ENCODE measurements at regions not wholly inside any gene's neighbourhood (a gene's known extent, or its start where the extent isn't known, plus 50 kb on each side); places are given as distances from the start of the nearest gene placed in this dataset.

DNA sequence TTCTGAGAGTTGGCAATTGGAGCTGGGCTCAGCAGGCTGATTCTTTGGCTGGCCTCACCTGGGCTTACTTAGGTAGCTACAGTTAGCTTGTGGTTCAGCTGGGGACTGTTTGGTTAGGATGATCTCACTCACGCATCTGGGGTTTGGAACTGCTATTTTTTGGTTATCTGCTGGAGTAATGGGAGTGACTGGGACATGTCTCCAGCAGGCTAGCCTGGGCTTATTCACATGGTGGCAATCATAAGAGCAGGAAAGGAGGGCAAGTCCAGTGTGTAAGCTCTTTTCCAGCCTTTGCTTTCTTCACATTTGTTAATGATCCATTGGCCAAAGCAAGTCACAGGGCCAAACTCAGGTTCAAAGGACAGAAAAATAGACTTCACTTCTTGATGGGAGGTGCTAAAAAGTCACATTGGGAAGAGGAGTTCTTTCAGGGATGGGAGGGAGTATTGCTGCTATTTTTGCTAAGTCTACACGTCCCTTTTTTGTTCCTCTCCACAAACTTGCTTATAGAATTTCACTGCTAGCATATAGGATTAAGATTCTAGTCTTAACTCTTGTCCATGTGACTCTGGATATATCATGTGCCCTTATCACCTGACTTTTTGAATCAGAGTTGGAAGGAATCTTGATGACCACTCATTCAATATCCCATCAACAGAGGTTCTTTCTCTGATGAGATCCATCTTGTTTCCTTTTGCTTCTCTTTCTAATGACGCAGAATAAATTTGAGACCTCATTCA, 174.0 kb downstream of the ZFP36L2 start:
- Mint-ChIP-seq H3K4me1 (peaks cover 65% of the 10 kb centered on the region), H3K27ac (no peak overlapping the region), H3K4me3 (no peak overlapping the region), H3K9me3 (no peaks in the 10 kb centered on the region), H3K27me3 (ENCODE audit: low read depth, poor library complexity) (peaks cover 10% of the 10 kb centered on the region), H3K36me3 (ENCODE audit: low read depth) (no peaks in the 10 kb centered on the region)
- TF ChIP-seq, protein P1, sequence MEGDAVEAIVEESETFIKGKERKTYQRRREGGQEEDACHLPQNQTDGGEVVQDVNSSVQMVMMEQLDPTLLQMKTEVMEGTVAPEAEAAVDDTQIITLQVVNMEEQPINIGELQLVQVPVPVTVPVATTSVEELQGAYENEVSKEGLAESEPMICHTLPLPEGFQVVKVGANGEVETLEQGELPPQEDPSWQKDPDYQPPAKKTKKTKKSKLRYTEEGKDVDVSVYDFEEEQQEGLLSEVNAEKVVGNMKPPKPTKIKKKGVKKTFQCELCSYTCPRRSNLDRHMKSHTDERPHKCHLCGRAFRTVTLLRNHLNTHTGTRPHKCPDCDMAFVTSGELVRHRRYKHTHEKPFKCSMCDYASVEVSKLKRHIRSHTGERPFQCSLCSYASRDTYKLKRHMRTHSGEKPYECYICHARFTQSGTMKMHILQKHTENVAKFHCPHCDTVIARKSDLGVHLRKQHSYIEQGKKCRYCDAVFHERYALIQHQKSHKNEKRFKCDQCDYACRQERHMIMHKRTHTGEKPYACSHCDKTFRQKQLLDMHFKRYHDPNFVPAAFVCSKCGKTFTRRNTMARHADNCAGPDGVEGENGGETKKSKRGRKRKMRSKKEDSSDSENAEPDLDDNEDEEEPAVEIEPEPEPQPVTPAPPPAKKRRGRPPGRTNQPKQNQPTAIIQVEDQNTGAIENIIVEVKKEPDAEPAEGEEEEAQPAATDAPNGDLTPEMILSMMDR (IDR thresholded peaks at IDR 0.05) = no peak
- no peak for DNase-seq

DNA sequence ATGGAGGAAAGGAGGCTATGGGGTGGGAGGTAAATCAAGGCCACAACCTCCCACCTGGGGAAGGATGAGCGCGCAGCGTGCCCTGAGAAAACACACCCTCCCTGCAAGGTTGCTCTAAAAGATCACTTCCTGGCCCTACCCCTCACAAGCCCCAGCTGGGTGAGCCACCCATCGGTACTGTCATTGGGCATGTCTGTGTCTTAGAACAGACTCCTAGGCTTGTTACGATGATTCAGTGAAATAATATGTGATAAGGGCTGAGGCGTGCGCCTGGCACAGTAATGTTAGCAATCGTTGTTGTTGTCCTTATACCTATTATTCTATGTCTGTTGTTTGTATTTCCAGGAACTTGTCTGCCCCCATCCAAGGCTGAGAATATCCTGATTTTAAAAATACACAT, 175.1 kb downstream of the ZFP36L2 start:
- H3K9me3 Mint-ChIP-seq = no peaks in the 10 kb centered on the region
- H3K36me3 Mint-ChIP-seq (ENCODE audit: low read depth) = no peaks in the 10 kb centered on the region
- H3K27ac Mint-ChIP-seq = peak overlapping the region; percentile 56
- peaks cover 10% of the 10 kb centered on the region for H3K27me3 Mint-ChIP-seq (ENCODE audit: low read depth, poor library complexity)
- peaks cover 74% of the 10 kb centered on the region for H3K4me1 Mint-ChIP-seq
- TF ChIP-seq, protein P1 (IDR thresholded peaks at IDR 0.05) = no peak
- no peak for DNase-seq
- no peak overlapping the region for H3K4me3 Mint-ChIP-seq

DNA sequence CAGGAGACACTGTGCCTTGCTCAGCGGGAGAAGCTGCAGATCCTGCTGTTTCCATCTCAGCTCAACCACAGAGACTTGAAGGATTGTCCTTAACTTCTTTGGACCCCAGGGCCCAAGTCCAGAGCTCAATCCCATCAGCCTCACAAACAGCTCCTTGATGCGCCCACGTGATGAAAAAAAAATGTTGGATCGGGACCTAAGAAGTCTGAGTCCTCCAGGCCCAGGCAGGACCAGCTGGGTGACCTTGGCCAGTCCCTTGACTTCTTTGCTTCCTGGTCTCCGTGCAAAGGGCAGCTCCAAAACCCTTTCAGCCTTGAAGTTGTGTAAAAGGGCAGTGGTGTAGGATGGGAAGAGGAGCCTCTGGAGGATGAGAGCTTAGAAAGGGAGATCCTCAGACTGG, 175.5 kb downstream of the ZFP36L2 start:
- Mint-ChIP-seq H3K4me3 (no peak overlapping the region), H3K27me3 (ENCODE audit: low read depth, poor library complexity) (peaks cover 10% of the 10 kb centered on the region), H3K27ac (peak overlapping the region; percentile 56), H3K9me3 (no peaks in the 10 kb centered on the region), H3K4me1 (peaks cover 79% of the 10 kb centered on the region), H3K36me3 (ENCODE audit: low read depth) (no peaks in the 10 kb centered on the region)
- TF ChIP-seq, protein P1 (IDR thresholded peaks at IDR 0.05) = no peak
- no peak for DNase-seq

DNA sequence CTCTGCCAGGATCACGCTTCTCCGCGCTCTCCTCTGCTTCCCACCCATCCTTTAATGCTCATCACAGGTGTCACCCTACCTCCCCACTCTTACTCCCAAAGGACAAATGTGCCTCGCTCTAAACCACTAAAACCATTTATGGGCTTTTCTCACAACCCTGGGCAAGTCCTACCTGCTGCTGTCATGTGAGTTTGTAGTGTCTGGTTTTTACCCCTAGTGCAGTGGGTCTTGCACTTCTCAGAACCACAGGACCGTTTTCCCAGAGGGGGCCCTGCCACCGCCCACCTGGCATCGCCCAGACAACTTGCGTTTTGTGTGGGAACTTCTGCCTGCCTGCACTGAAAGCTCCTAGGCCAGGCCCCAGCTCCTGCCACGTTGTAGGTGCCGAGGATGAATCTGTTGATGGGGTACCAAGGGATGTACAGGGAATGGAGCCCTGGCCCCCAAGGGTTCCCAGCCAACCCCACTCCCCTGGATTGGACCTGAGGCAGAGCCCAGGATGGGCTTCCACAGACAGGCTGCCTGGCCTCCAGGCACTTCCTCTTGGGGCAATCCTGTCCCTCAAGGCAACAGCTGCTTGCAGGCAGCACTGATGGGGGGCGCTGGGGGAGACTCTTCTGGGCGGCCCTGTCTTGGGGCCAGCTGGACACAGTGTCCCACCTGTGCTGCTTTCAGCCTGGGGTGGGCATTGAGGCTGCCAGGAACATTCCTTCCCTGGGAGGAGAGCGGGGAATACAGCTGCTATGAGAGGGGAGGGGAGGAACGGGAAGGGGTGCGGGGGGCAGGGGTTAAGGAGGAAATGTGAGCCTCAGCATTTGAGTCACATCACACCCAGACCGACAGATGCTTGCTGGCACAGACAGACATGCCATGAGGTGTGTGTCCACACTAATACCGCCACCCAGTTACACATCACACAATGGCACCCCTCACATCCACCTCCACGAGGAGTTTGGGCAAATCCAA, 176.3 kb downstream of the ZFP36L2 start:
- peaks cover 77% of the 10 kb centered on the region for H3K4me1 Mint-ChIP-seq
- no peaks in the 10 kb centered on the region for H3K36me3 Mint-ChIP-seq (ENCODE audit: low read depth)
- no peak overlapping the region for H3K27ac Mint-ChIP-seq
- DNase-seq = no peak
- no peak overlapping the region for H3K4me3 Mint-ChIP-seq
- H3K27me3 Mint-ChIP-seq (ENCODE audit: low read depth, poor library complexity) = peaks cover 10% of the 10 kb centered on the region
- H3K9me3 Mint-ChIP-seq = no peaks in the 10 kb centered on the region
- TF ChIP-seq, protein P1 (IDR thresholded peaks at IDR 0.05) = no peak

DNA sequence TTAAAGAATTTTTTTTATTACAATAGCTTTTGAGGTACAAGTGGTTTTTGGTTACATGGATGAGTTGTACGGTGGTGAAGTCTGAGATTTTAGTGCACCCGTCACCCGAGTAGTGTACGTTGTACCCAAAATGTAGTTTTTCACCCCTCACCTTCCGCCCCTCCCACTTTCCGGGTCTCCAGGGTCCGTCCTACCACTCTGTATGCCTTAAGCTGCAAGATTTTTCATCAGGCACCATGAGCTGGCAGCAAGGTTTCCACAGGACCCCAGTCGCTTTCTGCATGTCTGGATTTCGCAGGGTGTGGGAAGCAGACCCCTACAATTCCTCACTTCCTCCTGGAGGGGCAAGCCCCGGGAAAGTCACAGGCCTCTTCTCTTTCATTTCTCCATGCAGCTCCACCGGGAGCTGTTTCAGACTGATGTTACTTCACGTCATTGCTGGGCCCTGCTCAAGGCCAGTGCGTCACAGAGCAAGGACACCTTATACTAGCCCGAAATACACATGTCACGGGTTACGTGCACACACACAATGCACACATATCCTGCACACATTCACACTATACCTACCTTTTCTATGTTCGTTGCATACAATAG, 179.1 kb downstream of the ZFP36L2 start:
- Mint-ChIP-seq H3K27me3 (ENCODE audit: low read depth, poor library complexity) (peaks cover 10% of the 10 kb centered on the region), H3K4me3 (peak overlapping the region; percentile 45), H3K27ac (peak overlapping the region; percentile 97)

More for the DNA sequence above, 179.1 kb downstream of the ZFP36L2 start:
- no peak for DNase-seq
- Mint-ChIP-seq H3K36me3 (ENCODE audit: low read depth) (no peaks in the 10 kb centered on the region), H3K4me1 (peaks cover 87% of the 10 kb centered on the region), H3K9me3 (no peaks in the 10 kb centered on the region)
- TF ChIP-seq, protein P1 (IDR thresholded peaks at IDR 0.05) = no peak

Measured in nephron progenitor cell (in vitro differentiated cells).